ENCODE measurements at regions not wholly inside any gene's neighbourhood (a gene's known extent, or its start where the extent isn't known, plus 50 kb on each side); places are given as distances from the start of the nearest gene placed in this dataset.

- FAIRE-seq, result no peak
Observed at GRCh38 chr2:187129868-187130267, 280.9 kb upstream of the ZSWIM2 start.

DNA sequence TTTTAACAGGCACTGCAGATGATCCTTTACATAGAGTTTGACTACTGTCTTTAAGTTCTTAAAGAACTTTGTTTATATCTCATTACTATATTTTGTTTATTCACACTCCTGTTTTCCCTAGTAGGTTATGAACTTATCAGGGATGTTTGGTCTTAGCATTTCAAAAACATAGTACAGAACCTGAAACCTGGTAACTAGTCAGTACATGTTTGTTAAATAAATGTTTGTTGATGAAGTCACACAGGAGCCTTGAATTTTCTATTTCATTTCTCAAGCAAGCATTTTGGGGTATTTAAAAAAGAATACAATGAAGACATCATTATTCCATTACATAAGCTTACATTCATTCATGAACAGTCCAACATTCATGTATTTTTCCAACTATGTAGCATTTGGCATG, 280.3 kb upstream of the ZSWIM2 start:
- no peak for FAIRE-seq

GRCh38 chr2:187126247-187127005, 277.5 kb upstream of the ZSWIM2 start:
- FAIRE-seq, result no peak

GRCh38 chr2:187125318-187125717, 276.3 kb upstream of the ZSWIM2 start:
- FAIRE-seq, result no peak

- FAIRE-seq, result no peak
Observed at GRCh38 chr2:187124529-187124928, 275.6 kb upstream of the ZSWIM2 start.

- FAIRE-seq, result no peak
Observed at GRCh38 chr2:187118331-187119099, 269.5 kb upstream of the ZSWIM2 start.

GRCh38 chr2:187117483-187117882, 268.5 kb upstream of the ZSWIM2 start:
- no peak for FAIRE-seq

DNA sequence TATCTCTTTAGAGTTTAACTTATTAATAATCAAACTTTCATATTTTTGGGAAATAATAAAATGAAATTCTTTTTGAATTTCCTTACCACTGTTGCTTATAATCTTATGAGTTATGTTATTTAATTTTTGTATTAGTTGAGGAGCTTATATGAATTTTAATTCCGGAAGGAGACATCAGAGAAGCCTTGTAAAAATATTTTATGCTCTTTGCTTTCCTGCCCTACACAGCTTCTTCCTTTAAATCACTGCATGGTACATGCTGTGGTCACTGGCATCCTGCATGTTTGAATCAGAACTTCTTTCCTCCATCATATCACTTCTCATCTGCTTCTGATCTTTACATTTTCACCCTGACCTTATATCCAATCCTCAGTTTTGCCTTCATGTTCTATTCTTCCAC, 266.7 kb upstream of the ZSWIM2 start:
- FAIRE-seq, result no peak

DNA sequence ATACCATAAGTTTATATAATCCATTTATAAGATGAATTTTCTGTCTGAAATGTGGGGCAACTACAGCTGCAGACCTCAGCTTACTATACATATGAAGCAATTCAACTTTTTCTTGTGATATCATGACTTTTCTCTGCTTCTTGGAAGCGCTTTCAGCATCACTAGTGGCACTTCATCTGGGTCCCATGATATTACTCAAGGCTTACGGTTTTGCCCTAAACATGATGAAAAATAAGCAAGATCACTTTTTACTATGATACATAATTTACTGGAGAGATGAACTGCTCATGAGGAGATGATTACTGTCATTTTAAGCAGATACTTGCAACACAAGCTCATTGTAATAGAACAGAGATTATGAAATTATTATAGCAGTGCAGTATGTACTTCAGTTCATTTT, 258.0 kb upstream of the ZSWIM2 start:
- FAIRE-seq, result no peak

- FAIRE-seq, result no peak
Observed at GRCh38 chr2:187105218-187105617, 256.2 kb upstream of the ZSWIM2 start.

DNA sequence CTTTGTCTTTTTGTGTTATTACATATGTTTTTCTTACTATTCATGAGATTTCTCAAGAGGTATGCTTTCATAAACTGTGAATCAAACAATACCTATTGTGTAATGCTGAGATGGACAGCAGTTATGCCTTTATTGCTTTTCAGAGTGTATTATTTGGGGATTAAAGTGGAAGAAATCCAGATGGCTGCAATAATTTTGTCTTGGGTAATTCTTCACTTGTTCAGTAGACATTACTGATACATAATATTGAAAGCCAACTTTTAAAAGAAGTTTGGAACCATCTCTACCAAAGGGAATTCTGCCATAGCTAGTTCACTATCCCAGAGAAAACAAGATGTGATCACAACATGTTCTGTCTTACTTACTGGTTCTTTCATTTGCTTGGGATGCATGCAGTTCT, 253.4 kb upstream of the ZSWIM2 start:
- FAIRE-seq, result no peak

DNA sequence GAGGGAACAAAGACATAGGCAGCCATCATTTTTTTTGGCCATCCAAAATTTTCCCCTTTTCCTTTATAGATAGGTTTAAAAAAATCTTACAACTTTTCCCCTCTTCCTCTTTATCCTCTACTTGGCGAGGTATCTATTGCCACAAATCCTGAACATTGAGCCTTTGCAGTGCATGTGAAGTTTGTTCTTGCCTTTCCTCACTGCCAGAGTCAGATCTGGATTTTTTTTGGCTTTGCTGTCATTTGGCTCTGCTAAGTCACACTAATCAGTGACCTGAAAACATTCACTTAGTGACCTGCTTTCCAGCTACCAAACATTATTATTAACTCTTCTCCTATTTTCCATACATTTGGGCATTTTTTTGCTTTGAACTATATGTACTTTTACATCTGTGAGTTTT, 249.2 kb upstream of the ZSWIM2 start:
- no peak for FAIRE-seq

GRCh38 chr2:187093771-187094412, 244.9 kb upstream of the ZSWIM2 start:
- no peak for FAIRE-seq

GRCh38 chr2:187091664-187092063, 242.7 kb upstream of the ZSWIM2 start:
- no peak for FAIRE-seq

- no peak for FAIRE-seq
Observed at GRCh38 chr2:187084524-187084923, 235.6 kb upstream of the ZSWIM2 start.

DNA sequence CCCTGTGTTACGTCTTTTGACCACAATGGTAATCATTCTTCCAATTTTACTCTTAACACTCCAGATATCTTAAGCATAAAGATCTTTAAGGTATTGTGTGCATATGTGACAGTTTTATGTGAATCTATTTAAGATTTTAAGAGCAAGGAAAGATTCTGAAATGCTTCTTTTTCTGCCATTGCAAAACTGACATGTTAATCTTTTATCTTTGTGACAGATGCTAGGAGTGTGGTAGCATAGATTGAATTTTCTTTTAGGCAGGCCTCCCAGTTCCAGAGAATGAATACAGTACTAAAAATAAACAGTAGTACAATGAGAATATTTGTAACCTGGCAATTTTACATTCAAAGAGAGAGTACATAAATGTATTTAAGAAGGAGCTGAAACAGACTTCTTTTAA, 232.5 kb upstream of the ZSWIM2 start:
- no peak for FAIRE-seq

DNA sequence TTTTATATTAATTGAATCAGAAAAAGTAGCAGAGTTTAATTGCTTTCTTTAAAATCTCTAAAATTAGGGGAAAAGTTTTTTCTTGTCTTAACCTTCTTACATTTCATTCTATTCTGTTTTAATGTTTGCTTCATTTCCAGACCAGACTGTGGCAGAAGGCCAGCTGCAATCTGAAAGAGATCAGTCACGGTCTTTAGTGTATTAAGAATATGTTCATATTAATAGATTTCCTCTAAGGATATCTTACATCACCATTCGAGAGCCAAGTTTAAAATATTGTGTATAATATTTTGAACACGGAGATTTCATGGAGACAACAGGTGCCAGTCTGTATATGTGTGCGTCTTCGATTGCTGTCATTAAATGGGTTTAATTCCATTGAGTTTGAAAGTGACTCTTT, 230.9 kb upstream of the ZSWIM2 start:
- no peak for FAIRE-seq

GRCh38 chr2:187078297-187078696, 229.3 kb upstream of the ZSWIM2 start:
- FAIRE-seq, result no peak

DNA sequence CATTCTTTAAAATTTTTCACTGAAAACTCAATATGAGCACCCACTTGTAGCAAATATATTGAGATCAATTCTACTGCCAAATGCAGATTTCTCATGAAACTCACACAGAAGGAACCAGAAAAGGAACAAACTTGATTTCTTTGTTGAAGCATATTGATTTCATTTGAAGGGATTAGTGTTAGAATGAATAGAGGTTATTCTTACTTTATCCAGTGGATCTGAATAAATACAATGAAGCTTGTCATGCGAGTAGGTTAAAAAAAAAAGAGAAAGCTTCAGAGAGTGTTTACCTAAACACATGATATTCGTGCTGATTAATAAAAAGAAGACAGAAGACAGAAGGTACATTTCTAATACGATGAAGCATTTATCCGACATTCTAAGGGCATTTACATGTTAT, 226.7 kb upstream of the ZSWIM2 start:
- no peak for FAIRE-seq

DNA sequence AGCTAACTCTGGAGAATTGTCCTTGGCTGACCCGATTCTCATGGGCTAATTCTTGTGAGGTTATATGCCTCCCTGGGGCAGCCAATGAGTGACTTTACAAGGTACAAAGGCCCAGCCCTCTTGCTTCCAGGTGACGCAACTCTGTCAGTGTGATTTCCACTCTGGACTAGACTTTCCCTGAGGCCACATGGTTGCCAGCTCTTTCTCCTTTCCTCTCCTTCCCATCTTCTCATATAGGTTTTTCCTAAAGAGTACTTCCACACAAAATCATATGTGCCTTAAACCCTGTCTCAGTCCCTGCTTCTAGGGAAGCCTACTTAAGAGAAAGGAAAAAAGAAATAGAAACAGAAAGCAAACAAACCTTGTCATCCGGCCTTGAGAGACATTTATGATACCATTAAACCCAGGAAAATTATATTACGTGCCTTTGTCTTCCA, 226.2 kb upstream of the ZSWIM2 start:
- FAIRE-seq, result no peak

DNA sequence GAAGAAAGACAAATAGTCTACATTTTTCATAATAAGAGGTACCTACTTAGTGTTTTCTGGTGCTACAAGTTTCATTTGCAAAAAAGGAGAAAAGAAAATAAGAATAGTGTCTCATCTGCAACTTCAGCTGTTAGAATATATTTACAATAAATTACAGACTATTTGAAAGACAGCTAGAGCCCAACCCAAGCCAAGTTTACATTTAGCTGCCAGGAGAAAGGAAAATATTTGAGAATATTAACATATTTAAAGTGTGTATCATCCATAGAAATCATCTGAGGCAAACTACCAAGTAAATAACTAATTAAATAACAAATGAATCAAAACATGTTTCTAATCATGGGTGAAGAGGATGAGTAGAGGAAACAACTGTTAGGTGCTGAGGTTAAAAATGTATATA, 209.2 kb upstream of the ZSWIM2 start:
- FAIRE-seq, result no peak

DNA sequence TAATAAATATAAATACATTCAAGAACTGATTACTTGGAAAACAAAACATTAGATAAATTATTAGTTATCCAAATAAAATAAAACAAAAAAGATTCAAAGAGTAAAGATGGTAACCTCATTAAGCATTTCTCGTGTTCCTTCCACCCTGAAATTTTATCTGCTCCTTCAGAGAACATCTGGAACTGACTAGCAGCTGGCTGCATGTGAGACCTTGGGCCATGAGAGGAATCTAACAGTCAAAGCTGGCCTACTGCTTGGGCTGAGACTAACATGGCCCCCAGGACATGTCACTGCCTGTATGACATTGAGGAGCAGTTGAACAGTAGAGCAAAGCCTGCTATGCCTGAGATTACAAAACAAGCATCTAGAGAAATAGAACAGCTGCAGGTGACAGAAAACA, 208.5 kb upstream of the ZSWIM2 start:
- FAIRE-seq, result no peak

- FAIRE-seq, result no peak
Observed at GRCh38 chr2:187056416-187057334, 207.7 kb upstream of the ZSWIM2 start.
